HG03159 (cell line): ENCODE measurements at regions not wholly inside any gene's neighbourhood (a gene's known extent, or its start where the extent isn't known, plus 50 kb on each side); places are given as distances from the start of the nearest gene placed in this dataset.

Experiments
- ATAC-seq: cut with Tn5 transposase; IDR thresholded peaks from one replicate; pipeline ENCODE4 v1.9.1; 2021; ENCODE audit warnings: mild to moderate bottlenecking, moderate library complexity; ENCODE audit not compliant: unreplicated experiment

DNA sequence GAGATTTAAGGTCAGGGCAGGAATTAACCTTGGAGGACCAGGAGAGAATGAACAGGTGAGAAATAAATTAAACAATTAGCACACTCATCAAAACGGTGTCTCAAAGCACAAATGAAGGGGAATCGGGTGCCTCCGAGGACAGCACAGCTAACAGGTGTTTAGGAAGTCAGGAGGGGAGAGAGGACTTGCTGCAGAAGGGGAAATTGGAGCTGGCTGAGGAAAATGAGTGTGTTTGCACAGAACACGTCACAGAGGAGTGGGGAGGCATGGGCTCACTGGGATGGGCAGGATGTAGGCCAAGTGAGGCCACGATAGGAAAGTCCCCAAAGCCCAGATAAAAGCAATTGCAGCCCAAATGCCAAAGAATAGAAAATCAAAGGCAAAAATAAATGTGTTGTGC is 121.7 kb downstream of the ZNF664 start:
- no peak for ATAC-seq

GRCh38 chr12:124096109-124096508 is 123.1 kb downstream of the ZNF664 start:
- ATAC-seq, result no peak

GRCh38 chr12:124096869-124097434 is 123.9 kb downstream of the ZNF664 start:
- ATAC-seq, result no peak

DNA sequence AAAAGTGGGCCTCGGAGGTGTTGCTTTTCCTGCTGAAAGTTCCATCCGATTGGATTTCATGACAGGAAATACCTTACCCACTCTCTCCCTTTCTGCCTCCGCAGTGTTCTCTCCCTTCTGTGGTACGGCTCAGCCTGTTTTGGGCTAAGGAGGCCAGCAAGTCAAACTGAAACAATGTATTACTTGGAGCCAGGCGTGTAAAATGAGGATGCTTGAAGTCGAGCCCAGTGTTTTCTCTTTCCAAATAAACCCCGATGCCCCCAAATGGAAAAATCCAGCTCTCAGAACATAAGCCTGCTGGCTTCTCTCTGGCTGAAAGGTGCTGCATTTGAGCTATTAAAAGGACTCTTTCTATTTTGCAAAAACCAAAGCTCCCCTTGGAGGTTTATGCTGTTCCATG is 124.7 kb downstream of the ZNF664 start:
- no peak for ATAC-seq

GRCh38 chr12:124098101-124098757 is 125.2 kb downstream of the ZNF664 start:
- no peak for ATAC-seq

DNA sequence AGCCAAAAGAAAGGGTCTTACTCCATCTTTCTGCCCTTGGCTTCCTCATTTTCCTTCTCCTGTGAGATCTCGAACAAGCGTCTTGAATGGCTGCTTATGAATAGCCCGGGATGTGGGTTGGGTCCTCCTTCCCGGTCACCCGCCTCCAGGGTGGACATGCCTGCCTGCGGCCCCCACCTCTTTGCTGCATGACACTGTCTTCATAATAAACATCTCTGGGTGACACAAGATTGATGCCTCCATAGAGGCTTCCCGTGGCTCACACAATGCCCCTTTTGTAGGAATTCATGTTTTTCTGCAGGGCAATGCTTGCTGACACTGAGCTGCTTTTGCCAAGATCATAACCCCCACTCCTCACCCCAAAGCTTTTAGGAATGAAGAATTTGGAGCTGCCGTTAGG is 125.9 kb downstream of the ZNF664 start:
- ATAC-seq, result no peak

- ATAC-seq, result no peak
Observed at GRCh38 chr12:124099661-124100060, 126.6 kb downstream of the ZNF664 start.

DNA sequence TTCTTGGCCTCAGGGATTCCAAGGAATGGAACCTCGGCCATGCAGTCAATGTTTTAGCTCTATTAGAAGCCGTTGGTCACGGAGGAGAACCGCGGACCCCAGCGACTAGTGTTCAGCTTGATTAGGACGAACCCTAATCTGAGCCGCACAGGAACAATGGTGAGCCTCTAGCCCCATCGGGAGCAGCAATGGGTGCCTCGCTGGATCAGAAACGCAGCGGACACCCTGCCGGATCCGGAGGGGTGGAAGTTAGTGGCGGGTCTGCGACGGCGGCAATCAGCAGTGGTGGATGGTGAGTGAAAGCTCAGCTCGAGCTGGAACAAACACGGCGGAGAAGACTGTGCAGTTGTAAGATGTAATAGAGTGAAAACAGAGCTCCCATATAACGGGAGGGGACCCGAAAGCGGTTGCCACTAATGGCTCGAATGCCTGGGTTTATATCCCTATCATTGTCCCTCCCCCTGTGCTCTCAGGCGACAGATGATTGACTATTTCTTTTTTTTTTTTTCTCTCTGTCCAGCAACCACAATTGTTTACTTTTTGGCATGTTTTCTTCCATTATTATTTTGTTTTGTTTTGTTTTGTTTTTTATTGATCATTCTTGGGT is 127.7 kb downstream of the ZNF664 start:
- no peak for ATAC-seq

DNA sequence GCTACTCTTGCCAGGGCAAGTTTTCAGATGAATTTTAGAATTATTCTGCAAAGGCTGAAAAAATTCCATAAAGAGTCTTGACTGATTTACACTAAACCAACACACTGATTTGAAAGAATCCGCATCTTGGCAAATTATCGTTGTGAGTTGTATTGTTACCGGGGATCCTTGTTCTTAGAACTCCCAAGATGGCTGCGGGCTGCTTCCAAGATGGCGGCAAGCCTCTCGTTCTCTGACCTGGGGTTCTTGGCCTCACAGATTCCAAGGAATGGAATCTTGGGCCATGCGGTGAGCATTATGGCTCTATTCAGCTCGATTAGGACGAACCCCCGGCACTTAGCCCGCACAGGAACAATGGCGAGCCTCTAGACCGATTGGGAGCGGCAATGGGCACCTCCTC is 132.5 kb downstream of the ZNF664 start:
- no peak for ATAC-seq

DNA sequence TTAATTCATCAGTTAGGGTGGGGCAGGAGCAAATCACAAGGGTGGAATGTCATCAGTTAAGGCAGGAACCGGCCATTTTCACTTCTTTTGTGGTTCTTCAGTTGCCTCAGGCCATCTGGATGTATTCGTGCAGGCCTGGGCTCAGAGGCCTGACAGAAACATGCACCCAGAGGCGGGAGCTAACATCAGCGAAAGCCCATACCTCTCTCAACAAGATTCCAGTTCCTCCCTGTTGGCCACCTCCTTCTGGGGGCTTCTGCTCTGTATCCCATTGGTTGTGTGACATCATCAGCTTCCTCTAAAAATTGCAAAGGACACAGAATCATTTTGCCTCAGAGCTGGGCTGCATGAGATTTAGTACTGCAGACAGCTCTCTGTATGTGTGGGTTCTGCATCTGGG is 134.3 kb downstream of the ZNF664 start:
- ATAC-seq, result no peak

DNA sequence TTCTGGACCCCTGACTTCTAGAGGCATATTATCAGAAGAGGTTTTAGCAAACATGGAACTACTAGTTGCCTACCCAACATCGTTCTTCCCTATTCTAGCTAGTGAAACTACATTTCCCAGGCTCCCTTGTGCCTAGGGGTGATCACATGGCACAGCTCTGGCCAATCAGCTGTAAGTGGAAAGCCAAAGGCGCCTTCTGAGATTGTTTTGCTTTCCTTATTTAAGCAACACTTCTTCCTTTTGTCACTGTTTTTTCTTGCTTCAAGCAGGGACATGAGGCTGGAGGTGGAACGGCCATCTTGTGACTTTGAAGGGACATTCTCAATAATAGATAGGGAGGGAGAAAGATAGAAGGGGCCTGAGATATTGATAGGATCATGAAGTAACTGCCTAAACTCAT is 136.7 kb downstream of the ZNF664 start:
- no peak for ATAC-seq

- ATAC-seq, result no peak
Observed at GRCh38 chr12:124110372-124110883, 137.4 kb downstream of the ZNF664 start.

DNA sequence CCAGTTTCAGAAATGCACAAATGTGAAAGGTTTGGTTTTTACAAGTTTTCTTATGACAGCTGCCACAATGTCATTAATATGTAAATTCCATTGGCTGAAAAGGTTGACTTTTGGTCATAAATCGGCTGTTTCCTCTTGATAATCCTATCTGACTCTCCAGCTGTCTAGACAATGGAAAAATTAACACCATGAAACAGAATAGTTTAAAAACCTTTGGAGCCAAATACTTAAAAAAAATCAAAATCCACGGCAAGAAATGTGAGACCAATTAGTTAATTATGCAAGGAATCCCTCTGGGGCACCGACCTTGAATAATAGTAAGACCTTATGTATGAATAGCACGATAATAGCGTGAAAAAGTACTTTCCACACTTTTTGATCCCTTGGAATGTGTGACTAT is 138.0 kb downstream of the ZNF664 start:
- ATAC-seq, result no peak

- no peak for ATAC-seq
Observed at GRCh38 chr12:124114316-124114715, 141.3 kb downstream of the ZNF664 start.

DNA sequence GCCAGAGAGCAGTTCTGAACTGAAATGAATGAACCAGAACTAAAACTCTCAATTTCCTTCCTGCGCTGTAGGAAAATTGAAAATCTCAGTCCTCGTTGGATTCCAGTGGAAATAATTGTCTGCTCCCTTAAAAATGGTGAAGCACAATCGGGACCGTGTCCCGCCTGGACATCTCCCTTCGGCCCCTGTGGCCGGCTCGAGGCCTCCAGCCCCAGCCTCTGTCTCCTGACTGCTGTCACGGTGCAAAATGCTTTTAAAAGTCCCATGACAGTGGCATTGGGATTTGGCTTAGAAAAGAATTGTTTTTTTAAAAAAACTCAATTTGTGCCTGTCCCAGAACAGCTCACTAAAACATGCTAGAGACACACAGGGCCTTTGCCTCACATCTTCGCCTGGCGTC is 142.5 kb downstream of the ZNF664 start:
- no peak for ATAC-seq

DNA sequence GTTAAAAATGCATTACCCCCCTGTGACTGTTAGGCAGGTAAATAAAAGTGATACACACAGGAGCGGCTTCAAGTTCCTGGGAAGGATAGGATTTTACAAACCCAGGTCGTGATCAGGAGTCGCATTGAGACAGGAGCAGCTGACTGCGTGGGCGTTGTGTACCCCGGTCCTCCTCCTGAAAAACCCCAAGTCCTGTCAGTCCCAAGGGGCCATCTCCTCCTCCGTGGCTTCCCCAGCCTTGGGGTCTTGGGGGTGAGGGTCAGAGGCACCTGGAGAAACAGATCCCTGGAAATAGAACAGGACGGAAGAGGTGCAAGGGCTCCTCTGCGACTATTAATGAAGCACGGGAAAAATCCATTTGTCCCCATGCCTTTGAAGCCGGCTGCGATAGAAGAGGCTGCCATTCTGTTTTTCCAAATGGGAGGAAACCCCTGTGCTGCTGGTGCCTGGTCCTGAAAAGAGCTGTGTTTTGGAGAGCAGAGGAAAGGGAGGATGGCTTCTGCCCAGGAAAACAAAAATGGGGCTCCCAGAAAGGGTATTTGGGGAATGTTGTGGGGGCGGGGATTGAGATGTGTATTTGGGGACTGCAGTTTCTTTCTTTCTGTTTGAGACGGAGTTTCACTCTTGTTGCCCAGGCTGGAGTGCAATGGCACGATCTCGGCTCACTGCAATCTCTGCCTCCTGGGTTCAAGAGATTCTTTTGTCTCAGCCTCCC is 143.1 kb downstream of the ZNF664 start:
- no peak for ATAC-seq

GRCh38 chr12:124120739-124121138 is 147.7 kb downstream of the ZNF664 start:
- ATAC-seq, result no peak

- no peak for ATAC-seq
Observed at GRCh38 chr12:124122722-124123121, 149.7 kb downstream of the ZNF664 start.

- no peak for ATAC-seq
Observed at GRCh38 chr12:124123296-124124000, 150.4 kb downstream of the ZNF664 start.

GRCh38 chr12:124125203-124125871 is 152.3 kb downstream of the ZNF664 start:
- peak; percentile 78 for ATAC-seq
